Stimulated activated CD4-positive, alpha-beta T cell treated with anti-CD3 and anti-CD28 coated beads, Interleukin-12 subunit alpha, Interleukin-12 subunit beta, amount 100 ng/mL, for 48 hours (primary cell): ENCODE measurements at regions not wholly inside any gene's neighbourhood (a gene's known extent, or its start where the extent isn't known, plus 50 kb on each side); places are given as distances from the start of the nearest gene placed in this dataset.
A peak's percentile ranks its signal among the peaks of the same experiment; 100 is the strongest.
"Not testable (repeated sequence)": the region's sequence is repeated elsewhere in the genome, so short reads cannot be mapped to it uniquely, and the experiment has no call there.

Source experiments
- DNase-seq, 3 donors: peaks; one replicate each; pipeline ENCODE4 v3.0.0-alpha.2; 2020; ENCODE audit warnings: low read depth in 2 of 3, low spot score in 1 of 3

DNA sequence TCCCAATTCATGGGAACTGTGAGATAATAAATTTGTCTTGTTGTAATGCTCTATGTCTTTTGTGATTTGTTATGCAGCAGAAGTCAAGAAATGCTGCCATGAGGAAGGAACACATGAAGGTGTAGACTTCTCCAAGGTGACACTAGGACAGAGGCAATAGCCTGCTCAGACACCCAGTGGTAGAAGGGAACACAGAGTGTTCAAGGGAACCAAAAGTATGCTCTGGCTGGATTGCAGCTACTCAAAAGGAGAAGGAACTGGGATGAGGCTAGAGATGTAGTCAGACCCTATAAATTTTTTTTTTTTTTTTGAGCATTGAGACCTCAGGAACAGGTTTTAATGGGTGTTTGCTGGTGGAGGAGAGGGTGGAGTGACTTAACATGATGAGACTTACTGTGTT, 232.5 kb downstream of the PARP8 start:
- no peak for DNase-seq

DNA sequence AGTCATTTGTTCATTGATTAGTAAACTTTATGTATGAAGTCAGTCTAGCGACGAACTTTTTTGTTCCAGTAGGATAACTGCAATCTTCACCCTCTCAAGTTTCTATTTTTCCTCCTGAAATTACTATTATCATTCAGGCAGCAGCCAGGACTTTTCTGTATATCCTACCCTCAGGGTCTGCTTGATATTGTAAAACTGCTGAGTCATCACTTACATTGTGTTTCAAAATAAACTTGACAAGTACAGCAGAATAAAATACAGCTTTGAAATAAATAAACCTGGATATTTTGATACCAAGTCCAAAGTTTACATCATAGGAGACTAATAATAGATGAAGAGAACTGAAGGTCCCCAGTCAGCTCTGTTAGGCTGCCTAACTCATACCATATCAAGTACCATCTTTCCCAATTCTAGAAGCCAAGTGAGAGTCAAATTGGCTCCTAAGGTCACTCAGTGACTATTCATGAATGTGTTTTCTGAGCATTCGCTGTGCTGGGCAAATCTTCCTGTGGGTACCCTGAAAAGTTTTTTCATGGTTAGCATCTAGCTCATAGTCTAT, 234.6 kb downstream of the PARP8 start:
- no peak for DNase-seq

DNA sequence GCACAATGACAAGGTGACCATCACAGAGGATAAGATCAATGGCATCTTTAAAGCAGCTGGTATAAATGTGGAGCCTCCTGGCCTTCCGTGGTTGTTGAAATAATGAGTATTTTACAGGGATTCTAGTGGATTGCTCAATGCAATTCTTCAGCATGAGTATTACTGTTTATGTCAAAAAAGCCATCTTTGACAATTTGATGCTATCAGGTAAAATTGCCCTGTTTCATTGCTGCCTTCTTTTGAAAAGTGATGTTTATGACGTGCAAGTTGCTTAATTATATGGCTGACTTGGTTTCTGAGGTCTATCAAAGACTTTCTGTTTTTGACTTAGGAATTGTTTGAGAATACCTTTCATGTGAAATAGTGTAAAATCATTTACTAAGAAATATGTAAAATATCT, 237.2 kb downstream of the PARP8 start:
- no peak for DNase-seq

DNA sequence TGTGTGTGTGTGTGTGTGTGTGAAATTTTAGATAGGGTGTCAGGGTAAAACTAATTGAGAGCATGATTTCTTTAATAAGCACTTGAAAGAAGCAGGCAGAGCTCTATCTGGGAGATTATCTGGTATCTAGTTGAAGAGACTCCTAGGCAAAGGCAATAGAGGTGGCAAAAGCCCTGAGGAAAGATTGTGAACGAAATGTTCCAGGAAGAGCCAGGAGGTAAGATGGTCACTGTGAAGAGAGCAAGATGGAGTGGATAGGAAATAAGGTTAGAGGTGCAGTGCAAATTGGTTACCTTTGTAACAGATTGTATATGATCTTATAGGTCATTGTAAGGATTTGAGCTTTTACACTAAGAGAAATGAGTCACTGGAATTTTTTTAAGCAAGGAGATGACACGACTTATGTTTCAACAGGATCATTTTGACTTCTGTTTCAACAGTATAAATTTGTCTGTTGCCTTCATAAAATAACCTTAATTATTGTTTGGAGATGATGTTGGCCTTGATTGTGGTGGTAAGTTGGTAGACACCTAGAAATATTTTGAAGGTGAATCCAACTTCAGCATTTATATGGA, 239.6 kb downstream of the PARP8 start:
- DNase-seq: no peak

DNA sequence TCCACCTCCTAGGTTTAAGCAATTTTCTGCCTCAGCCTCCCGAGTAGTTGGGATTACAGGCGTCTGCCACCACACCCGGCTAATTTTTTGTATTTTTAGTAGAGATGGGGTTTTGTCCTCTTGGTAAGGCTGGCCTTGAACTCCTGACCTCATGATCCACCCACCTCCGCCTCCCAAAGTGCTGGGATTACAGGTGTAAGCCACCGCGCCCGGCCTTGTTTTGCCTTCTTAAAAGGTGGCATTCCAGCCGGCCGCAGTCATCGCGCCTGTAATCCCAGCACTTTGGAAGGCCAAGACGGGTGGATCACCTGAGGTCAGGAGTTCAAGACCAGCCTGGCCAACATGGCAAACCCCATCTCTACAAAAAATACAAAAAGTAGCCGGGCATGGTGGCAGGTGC, 253.7 kb downstream of the PARP8 start:
- not testable (repeated sequence) for DNase-seq

DNA sequence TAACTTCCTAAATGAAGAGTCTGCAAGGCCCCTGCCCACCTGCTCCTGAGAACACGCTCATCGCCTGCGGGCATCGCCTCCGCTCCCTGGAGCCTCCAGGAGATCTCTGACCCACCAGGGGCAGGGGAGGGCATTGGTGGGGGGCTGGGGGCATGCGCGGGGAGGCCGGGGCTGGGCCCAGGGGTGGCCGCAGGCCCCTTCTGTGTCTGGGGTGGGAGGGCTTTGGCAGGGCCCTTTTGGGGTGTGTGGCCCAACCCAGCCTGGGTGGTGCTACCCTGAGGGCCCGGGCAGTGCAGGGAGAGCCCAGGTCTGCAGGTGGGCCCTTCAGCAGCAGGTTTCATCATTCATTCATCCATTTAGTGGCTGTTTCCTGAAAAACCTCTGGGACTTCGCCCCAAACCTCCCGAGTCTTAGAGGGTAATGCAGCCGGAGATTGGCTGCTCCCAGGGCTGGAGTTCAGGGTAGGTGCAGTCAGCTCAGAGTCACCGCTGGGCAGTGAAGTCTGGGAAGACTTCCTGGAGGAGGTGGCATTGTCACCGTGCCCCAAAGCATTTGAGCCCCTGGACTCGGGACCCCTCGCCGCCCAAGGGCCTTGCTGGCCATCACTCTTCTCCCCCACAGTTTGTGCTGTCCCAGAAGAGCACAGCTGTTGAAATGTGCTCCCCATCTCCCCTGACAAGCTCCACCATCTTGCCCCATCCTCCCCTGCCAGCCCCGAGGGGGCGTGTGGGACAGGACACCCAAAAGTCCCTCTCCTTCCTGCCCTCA, 255.1 kb downstream of the PARP8 start:
- no peak for DNase-seq

DNA sequence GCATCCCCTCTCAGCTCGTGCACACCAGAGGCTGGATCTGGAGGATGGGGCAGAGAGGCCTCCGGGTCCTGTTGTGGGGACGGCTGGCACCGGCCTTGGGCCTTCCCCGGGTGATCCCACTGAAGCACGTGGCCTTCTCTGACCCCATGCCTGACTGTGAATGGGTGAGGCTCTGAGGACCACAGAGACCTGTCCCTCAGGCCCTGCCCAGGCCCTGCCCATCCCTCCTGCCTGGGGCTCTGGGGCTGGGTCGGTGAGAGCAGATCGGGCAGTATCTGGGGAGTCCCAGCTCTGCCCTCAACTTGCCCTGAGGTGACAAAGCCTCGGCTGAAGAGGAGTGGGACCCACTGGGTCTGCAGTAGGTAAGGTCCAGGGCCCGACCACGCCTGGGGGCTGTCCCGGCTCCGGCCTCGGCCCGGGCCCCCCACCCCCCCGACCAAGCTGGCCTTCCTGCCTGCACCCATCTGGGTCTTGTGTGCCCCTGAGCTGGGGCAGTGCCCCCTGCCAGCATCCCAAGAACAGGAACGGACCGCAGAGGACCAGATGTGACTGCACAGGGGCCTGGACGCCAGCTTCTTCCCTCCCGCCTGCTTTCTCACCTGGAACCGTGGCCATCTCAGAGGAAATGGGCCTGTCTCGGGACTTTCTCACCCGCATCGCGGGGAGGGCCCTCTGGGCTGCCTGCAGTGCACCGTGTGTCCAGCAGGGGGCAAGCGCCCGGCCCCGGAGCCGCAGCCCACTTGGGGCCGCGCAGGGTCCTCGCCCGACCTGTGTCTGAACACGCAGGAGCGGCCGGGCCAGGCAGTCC, 255.9 kb downstream of the PARP8 start:
- DNase-seq: not testable (repeated sequence)

DNA sequence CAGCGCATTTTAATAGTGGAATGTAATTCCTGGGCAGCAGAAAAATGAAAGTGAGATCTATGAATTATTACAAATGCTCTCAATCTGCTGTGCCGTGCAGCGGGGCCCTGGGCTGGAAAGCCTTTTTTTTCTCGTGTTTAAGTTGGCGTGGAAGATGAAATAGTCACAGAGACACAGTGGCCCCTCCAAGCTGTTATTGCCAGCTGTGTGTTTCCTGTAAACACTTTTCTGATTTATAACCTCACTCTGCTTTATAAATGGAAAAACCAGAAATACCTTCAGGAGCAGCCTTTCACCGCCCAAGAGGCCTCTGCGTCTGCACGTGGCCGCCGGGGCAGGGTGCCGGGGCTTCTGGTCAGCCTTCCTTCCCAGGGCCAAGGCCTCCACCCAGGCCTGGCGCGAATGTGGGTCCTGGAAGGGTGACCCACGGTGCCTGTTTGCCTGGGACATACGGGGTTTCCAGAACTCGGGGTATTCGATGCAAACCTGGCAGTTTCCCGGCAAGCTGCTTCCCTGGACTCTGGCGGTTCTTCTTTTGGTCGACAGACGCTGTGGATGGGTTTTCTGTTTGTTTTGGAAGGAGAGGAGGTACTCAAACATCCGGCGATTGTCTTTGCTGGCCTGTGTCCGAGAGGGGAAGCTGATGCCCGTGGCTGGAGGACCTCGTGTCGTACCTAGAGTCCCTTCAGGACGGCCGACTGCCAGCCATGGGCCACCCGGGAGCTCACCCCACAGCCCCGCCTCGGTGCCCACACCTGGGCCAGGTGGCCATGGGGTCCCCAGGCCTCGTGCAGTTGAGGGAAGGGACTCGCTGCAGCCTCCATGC, 256.7 kb downstream of the PARP8 start:
- DNase-seq: no peak

DNA sequence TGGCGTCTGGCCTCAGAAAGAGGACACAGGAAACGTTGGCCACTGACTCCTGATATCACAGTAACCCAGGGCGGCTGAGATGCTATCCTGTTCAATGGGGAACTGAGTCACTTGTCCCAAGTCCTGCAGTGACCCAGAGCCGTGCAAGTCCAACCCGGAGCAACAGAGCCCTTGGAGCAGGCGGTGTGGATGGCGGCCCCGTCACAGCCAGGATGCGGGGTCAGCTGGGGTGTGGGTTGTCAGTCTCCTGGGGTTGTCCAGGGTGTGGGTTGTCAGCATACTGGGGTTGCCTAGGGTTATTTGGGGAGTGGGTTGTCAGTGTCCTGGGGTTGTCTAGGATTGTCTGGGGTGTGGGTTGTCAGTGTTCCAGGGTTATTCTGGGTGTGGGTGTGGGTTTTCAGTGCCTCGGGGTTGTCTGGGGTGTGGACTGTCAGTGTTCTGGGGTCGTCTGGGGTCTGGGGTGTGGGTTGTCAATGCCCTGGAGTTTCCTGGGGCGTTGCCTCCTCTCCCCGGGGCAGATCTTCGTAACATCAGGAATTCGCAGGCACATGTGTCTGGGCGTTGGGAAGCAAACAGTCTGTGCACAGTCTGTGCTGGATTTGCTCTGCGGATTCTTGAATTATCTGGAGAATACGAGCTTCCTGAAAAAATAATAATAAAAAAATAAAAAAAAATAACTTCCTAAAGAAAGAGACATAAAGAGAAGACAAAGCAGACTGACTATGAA, 257.5 kb downstream of the PARP8 start:
- no peak for DNase-seq

DNA sequence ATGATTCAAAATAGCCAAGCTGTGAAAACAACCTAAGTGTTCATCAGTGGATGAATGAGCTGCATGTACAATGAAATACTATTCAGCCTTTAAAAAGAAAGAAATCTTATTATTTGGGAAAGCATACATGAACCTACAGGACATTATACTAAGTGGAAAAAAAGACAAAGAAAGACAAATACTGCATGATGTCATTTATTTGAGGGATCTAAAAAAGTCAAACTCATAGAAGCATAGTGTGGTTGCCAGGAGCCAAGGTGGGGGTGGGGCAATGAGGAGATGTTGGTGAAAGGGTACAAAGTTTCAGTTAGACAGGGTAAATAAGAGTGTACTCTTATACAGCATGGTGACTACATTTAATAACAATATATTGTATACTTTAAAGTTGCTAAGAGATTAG, 261.5 kb downstream of the PARP8 start:
- DNase-seq: no peak

DNA sequence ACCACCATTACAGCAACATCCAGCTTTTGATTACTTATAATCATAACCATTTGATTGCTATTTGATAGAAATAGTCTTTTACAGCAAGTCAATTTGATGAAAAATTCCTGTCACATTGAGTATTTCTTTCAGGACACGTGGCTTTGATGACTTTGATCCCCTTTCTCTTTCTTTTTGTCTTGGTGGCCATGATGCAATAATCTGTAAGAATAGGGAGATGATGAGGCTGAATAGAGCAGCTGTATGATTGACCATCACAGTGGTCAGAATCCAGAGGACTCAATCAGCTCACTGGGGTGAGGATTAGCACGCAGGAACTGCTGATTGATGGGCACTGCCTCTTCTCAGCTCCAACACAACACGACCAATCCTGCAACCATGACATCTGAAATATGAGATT, 262.7 kb downstream of the PARP8 start:
- no peak for DNase-seq

DNA sequence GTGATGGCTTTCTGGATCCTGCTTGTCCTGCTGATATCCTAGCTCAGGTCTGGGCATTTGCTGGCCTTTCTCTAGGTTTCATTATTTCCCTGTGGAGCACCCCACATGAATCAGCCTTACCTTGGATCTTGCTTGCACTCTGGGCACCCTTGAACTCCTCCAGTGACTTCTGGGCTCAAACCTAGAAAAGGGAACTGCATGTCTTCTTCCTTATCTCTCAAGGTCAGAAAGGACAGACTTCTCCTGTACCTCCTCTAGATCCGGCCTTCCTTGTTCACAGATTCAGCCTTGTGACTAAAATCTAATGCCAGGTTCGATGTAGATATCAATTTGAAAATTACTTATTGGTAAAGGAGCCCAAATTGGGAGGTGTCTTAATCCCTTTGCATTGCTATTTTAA, 267.9 kb downstream of the PARP8 start:
- DNase-seq: no peak

DNA sequence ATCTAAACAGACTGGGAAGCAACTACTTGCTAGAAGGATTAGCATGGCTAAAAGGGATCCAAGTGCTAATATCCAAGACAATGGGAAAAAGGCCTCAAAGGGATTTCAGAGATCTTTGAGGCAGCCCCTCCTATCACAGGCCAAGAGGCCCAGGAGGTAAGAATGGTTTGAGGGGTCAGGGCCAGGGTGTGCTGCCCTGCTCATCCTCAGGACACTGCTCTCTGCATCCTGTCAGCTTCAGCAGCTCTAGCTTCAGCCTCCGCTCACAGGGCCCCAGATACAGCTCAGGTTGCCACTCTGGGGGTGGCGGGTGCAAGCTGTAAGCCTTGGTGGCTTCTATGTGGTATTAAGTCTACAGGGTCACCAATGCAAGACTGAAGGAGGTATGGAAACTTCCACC, 278.7 kb downstream of the PARP8 start:
- DNase-seq: no peak

DNA sequence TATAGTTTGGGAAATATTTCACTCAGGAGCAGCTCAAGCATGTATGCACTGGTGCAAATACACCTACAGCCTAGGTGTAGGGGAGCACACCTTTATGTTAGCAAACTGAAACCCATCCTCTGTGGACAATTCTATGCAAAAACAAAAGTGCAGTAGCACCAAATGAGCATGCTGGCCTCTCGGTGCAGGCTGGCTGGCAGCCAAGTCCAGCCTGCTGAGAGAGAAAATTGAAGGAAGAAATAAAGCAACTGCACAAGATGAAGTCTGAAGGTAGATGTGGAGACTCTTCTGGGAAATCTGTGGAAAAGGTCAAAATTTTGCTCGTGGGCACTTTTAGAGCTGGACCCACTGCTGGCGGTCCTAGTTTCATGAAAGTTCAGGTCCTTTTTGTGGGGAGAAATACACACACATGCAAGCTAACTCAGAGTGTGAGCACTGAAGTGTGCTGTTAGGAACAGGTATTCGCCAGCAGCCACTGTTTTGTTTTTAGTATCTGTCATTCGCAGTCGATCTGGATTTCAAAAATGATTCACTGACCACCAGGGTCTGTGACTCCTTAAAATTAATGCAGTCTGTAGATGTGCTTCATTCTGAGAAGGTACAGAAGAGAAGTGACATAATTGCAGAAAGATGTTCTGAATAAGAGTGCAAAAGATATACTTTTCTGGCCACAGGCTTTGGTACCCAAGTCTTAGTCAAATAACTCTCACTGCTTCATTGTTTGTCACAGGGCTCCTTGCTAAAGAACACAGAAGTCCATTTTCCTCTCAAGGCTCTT, 281.7 kb downstream of the PARP8 start:
- DNase-seq: no peak

DNA sequence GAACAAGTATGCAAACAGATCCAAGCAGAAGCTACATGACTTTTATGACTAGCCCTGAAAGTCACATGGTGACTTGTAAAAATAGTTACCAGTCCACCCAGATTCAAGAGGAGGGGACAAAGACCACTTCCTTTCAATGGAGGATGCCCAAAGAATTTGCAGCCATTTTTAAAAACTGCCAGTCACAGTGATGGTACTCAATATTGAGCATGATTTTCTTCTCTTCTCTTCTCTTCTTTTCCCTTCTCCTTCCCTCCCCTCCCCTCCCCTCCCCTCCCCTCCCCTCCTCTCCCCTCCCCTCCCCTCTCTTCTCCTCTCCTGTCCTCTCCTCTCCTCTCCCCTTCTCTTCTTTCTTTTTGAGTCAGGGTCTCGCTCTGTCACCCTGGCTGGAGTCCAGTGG, 286.9 kb downstream of the PARP8 start:
- DNase-seq: no peak

DNA sequence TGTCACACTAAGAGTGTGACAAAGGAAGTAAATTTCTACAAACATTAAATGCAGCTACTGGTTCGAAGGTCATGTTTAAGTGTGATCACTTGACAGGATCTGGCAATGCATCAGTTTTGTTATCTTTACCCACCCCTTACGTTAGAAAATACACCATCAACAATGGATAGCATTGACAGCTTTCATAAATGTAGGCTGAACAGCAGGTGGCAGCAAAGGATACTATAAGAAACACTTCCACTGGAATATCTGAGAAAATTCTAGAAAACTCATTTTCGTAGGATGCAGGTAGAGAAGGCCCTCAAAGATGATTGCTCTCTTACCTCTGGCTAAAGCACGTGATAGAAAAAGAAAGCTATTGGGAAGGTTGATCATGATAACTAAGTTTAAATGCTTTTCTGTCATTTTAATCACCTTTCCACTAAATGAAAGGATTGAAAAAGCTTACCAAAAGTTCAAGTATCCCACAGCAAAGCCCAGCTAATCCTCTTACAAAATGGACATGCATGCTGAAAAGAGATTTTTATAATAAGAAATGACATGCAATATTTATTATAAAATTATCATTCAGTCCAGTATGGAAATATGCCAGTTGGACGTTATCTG, 292.5 kb downstream of the PARP8 start:
- DNase-seq: no peak

DNA sequence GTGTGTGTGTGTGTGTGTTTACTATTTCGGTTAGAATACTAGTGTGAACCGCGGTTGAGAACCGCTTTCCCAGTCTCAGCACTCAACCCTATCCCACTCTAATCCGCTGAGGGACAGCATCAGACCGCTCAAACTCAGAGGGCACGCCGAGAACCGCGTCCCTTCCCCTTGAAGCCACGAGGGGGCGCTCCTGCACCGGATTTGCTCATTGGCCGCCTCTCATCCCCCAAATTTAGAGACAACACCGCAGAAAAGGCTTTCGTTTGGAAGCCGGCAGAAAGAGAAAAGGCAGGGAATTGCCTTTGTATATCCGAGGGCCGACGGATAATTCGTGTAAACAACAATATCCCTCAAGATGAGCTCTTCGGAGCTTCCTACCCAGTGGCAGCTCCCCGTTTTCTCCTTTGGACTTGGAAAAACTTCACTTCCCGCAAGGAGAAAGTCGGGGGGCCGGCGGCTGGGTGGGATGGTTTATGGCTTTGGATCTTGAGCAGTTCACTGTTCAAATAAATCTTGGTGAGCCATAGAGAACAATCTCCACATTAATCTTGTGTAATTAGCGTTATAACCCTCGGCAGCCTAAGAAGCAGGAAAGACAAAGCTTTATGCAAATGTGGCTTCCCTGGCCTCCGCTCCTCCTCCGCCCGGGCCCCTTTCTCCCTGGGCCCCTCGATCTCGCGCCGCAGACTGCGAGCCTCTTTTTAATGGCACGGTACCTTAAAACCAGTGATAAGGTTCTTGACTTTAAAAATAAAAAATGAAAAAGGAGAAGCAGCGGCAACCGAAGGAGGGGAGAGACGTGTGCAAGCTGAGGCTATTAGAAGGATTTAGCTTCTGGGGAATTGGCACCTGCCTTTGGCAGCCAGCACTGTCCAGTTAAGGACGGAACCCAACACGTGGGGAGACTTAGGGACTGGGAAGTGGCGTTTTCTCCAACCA, 296.8 kb downstream of the PARP8 start:
- peak; percentile 46 to 70 (median 56) for DNase-seq
